Loucy (cell line): ENCODE measurements at regions not wholly inside any gene's neighbourhood (a gene's known extent, or its start where the extent isn't known, plus 50 kb on each side); places are given as distances from the start of the nearest gene placed in this dataset.

Experiments used
- EZH2phosphoT487 ChIP-seq: fragments of 200-600 bp; IDR thresholded peaks from 2 replicates; pipeline ENCODE4 v1.6.1; 2018; ENCODE audit warnings: antibody characterized with exemption, mild to moderate bottlenecking, moderate library complexity, borderline replicate concordance
- TF ChIP-seq, protein P1 (sequence below): fragments of 200-600 bp; sonication (generic); conservative IDR thresholded peaks from 2 replicates; pipeline ENCODE4 v1.5.1; 2014; ENCODE audit warnings: mild to moderate bottlenecking, antibody characterized with exemption, low read length

DNA sequence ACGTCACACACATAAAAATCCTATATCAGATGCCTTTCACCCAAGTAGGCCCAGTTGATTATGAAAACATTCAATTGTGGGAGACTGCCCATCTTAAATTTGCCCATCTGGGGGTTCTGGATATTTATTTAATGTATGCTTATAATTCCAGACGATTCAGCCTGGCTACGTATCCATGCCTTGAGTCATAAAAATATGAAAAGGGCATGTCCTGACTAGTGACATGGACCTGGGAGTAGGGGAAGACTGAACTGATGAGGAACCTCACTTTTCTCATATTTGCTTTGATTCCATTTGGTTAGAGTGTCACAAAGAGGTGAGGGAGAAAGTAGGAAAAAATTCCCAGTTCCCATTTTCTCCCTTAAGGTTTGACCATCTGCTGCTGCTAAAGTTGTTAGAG, 122.5 kb upstream of the GNAO1 start:
- TF ChIP-seq, protein P1, sequence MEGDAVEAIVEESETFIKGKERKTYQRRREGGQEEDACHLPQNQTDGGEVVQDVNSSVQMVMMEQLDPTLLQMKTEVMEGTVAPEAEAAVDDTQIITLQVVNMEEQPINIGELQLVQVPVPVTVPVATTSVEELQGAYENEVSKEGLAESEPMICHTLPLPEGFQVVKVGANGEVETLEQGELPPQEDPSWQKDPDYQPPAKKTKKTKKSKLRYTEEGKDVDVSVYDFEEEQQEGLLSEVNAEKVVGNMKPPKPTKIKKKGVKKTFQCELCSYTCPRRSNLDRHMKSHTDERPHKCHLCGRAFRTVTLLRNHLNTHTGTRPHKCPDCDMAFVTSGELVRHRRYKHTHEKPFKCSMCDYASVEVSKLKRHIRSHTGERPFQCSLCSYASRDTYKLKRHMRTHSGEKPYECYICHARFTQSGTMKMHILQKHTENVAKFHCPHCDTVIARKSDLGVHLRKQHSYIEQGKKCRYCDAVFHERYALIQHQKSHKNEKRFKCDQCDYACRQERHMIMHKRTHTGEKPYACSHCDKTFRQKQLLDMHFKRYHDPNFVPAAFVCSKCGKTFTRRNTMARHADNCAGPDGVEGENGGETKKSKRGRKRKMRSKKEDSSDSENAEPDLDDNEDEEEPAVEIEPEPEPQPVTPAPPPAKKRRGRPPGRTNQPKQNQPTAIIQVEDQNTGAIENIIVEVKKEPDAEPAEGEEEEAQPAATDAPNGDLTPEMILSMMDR, result no peak
- no peak for TF ChIP-seq EZH2phosphoT487
